Activated CD4-positive, alpha-beta T cell treated with anti-CD3 and anti-CD28 coated beads, Interleukin-10, Interleukin-2, amounts not matched to agents 100 ng/mL and 50 ng/mL, durations not matched to agents 16 hours and 8 hours (primary cell): ENCODE measurements at regions not wholly inside any gene's neighbourhood (a gene's known extent, or its start where the extent isn't known, plus 50 kb on each side); places are given as distances from the start of the nearest gene placed in this dataset.

ENCODE experiments used
- DNase-seq: peaks from one replicate; pipeline ENCODE4 v3.0.0-alpha.2; 2020

- DNase-seq = no peak
Observed at GRCh38 chr14:42683707-42684106, 1077.0 kb downstream of the LRFN5 start.

- no peak for DNase-seq
Observed at GRCh38 chr14:42676636-42677035, 1070.0 kb downstream of the LRFN5 start.

GRCh38 chr14:42673963-42674362, 1067.3 kb downstream of the LRFN5 start:
- DNase-seq = no peak

DNA sequence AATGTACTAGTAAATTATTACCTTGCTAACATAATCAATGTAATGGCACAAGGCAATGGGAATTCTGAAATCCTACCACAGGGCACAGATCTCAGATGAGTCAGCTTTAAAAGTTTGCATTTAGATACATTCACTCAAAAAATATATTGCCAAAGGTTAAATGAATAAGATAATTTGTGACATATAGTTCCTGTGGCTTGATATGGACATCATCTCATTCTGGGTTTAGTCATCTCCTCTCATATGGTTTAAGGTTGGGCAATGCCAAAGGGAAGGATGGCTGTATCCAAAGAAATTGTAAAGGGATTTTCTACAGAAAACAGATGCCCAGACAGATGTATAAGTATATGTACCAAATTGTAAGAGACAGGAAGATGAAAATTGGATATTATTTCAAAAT, 1065.0 kb downstream of the LRFN5 start:
- DNase-seq = no peak

- no peak for DNase-seq
Observed at GRCh38 chr14:42665083-42665482, 1058.4 kb downstream of the LRFN5 start.

- no peak for DNase-seq
Observed at GRCh38 chr14:42664190-42664589, 1057.5 kb downstream of the LRFN5 start.

- DNase-seq = no peak
Observed at GRCh38 chr14:42654707-42655106, 1048.0 kb downstream of the LRFN5 start.

DNA sequence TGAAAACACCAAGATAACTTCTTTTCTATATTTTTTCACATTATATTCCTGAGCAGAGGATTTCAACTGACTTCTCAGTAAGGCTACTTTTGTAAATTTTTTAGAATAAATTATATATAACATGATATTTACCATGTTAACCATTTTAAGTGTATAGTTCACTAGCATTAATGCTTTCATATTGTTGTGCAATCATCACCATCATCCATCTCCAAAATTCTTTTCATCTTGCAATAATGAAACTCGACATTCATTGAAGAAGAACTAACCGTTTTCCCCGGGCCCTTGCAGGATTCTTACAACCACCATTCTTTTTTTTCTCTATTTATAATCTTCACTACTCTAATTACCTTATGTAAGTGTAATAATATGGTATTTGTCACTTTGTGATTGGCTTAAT, 1036.1 kb downstream of the LRFN5 start:
- DNase-seq = no peak

DNA sequence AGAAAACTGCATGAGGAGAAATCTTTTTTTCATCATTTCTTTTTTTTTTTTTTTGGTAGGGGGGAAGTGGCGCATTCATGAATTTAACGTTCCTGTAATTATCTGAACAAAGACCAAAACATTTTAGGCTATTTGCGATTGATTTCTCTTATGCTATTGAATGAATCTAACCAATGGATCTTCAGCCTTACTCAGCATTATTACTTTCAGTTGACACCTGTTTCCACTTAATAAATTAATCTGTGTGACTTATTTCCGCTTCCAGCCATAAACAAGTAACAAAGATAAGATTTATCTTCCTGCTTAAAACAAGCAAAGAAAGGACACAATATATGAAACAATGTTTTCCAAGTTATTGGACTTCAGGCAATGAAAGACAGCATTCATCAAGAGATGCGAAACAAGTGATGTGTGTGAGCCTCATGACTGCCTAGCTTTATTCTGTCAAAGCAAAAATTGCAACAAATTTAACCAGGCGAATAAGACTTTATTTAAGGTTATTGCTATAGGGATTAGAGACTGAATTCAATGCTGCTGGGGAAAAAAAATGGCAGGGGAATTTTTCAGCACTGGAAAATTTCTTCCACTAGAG, 1026.9 kb downstream of the LRFN5 start:
- no peak for DNase-seq

GRCh38 chr14:42629553-42629952, 1022.9 kb downstream of the LRFN5 start:
- DNase-seq = no peak

GRCh38 chr14:42628602-42629001, 1021.9 kb downstream of the LRFN5 start:
- DNase-seq = no peak

DNA sequence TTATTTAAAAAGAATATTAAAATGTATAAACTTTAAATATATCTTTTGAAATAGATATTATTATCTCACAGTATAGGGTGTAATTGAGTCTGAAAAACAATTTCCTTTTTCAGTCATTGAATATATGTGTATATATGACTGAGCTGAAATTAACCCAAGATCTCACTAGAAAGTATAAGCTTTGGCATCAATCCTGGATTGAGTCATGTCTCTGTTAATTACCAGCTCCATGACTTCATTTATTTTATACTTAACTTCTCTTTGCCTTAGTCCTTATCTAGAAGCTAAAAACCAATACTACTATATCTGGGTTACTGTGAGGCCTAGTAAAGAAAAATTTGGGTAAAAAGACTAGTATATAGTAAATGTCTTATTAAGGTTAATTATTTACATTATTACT, 1020.3 kb downstream of the LRFN5 start:
- DNase-seq = no peak

DNA sequence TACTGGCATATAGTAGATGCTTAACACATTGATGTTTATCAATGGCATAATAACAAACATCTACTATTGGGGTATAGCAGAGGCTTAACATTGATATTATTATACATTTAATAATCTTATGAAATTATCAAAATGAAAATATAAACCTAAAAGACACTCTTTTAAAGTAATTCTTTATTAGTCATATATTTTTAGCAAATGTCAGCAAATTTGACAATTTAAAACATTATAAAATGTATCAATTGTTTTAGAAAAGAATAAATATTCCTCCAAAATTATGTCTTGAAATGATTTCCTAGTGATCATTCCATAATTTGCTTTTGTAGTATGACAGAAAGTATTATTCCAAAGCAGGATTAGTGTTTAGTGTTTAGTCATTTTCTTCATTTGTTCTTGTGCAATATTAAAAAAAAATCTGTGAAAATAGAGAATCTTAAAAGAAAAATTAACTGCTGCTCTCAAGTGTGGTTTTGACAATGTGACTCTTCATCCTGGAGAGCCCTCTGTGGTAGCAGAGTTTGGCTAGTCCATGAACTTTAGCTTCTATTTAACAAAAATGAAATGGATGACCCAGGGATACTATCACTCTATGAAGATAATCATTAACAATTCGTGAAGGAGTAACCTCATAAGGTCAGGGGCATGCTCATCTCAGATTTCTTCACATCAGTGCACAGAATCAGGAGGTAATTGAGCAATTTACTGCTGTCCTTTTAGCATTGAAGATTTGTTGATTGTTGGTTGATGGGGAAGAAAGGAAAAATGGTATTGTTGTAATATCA, 1018.5 kb downstream of the LRFN5 start:
- DNase-seq = no peak

- DNase-seq = no peak
Observed at GRCh38 chr14:42617005-42617404, 1010.3 kb downstream of the LRFN5 start.

DNA sequence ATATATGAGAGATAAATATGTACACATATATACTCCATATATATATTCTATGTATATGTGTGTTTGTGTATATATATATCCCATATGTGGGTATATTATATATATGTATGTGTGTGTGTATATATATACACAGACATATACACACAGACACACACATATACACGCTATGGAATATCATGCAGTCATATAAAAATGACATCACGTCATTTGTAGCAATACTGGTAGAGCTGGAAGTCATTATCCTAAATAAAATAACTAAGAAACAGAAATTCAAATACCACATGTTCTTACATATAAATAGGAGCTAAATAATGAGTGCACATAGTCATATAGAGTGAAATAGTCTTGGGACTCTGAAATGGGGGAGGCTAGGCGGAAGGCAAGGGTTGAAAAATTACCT, 1000.2 kb downstream of the LRFN5 start:
- no peak for DNase-seq

GRCh38 chr14:42602336-42602845, 995.7 kb downstream of the LRFN5 start:
- no peak for DNase-seq

DNA sequence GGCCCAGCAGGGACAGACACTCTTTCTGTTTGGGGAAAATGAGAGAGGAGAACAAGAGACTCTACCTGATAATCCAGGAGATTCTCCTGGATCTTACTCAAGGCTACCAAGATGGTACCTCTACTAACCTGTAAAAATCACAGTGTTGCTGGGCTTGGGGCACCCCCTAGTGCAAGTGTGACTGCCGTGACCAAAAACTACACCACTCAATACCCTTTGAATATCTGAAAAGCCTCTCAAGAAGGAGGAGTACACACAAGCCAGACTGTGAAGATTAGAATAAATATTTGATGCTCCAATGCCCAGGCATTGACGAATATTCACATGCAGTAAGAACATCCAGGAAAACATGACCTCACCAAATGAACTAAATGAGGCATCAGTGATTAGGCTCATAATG, 965.4 kb downstream of the LRFN5 start:
- DNase-seq = no peak

GRCh38 chr14:42569227-42569626, 962.6 kb downstream of the LRFN5 start:
- no peak for DNase-seq

DNA sequence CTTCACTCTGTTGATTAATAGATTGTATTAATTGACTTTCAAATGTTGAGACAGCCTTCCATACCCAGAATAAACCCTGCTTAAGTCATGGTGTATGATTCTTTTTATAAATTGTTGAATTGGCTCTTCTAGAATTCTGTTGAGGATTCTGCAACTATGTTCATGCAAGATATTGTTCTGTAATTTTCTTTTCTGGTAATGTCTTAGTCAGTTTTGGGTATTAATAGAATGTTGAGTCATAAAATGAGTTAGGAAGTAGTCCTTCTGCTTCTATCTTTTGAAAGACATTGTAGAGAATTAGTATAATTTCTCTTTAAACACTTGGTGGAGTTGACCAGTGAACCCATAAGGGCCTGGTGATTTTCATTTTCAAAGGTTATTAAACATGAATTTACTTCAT, 958.9 kb downstream of the LRFN5 start:
- no peak for DNase-seq

GRCh38 chr14:42563313-42563712, 956.6 kb downstream of the LRFN5 start:
- no peak for DNase-seq

DNA sequence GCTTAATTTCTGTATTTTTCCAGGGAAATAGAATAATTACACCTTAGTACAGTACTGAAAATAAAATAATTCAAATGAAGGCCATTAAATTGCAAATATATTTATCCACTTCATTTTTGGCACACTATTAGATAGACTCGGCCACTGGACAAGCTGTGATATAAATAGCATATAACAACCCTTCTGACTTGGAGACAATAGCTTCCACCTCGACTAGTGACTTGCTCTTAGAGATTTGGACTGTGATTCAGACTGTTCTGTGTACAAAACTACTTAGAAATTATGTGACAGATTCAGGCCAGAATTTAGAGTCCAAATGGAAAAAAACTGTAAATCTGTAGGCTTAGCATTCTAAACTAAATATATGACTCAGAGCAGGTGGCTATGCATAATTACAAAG, 949.9 kb downstream of the LRFN5 start:
- no peak for DNase-seq

DNA sequence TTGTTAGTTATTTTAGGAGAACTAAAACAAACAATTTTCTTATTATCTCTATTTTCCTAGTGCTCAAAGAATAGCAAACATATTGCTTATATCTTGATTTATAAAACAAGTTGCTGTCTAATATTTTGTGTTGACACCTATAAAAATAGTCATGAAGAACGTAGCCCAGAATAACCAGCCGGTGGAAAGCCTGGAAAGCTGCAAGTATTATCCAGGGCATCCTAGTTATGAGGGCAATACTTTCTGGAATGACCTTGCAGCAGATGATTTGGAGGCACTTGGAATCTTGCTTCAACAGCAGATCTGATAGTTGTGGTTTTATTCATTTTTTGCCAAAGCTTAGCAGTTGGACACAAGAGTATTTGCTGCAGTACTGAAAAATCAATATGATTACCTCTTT, 948.7 kb downstream of the LRFN5 start:
- no peak for DNase-seq

GRCh38 chr14:42554091-42554490, 947.4 kb downstream of the LRFN5 start:
- no peak for DNase-seq

DNA sequence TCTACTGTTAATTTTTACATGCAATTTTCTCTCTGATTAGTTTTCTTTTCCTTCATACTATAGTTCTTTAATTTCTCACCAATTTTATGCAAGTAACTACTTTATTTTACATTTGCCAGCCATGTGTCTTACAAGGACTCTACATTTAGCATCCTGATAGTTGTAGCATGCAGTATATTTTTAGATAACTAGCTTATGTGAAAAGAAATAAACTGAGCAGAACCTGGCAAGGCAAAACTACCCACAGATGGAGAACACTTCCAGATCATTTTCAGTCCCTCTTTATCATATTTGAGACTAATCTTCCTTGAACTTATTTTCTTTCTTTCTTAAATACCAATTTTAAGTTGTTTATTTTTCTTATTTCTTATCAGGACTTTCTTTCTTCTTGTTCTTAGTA, 943.6 kb downstream of the LRFN5 start:
- no peak for DNase-seq

DNA sequence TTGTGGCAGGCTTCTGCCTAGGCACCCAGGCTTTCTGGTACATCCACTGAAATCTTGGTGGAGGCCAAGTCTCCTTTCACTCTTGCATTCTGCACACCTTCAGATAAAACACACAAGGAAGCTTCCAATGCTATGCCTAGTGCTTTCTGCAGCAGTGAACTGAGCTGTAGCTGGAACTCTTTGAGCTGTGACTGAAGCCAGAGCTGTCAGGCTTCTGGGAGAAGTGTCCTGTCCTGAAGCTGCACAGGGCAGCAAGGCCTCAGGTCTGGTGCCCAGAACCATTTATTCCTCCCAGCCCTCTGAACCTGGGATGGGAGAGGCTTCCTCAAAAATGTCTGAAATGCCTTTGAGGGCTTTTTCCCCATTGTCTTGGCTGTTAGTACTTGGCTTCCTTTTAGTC, 941.7 kb downstream of the LRFN5 start:
- no peak for DNase-seq
